K562 (cell line): ENCODE measurements at regions not wholly inside any gene's neighbourhood (a gene's known extent, or its start where the extent isn't known, plus 50 kb on each side); places are given as distances from the start of the nearest gene placed in this dataset.

Source experiments
- ATAC-seq: fragments of 200-7000 bp; cut with Tn5 transposase; 3 replicates; pipeline ENCODE4 v1.9.1; 2020; ENCODE audit warnings: moderate library complexity
- BruUV-seq: library from RNA; stranded (reverse); fragments of 400-500 nt; replicated peaks from 2 replicates; lab custom pipeline; 2021; lab: Mats Ljungman, UMichigan
- CTCF ChIA-PET: fragments of 300-600 bp; formaldehyde crosslinking; extraction: SDS; loops from one replicate; lab custom pipeline; 2021; ENCODE audit warnings: low intra/inter-chr PET ratio; lab: Yijun Ruan, JAX
- POLR2A ChIA-PET: fragments of 300-600, 350-650 bp; sonication (Branson Sonifier 250); formaldehyde crosslinking; extraction: SDS; loops from one replicate; lab custom pipeline; 2021; ENCODE audit warnings: antibody characterized with exemption, inconsistent platforms; lab: Yijun Ruan, JAX
- DNase-seq, 4 experiments: peaks; one replicate each; pipeline versions ENCODE4 v3.0.0 to v3.0.0-alpha.2; 2011 to 2018; ENCODE audit warnings: low spot score in 3 of 4, mixed read lengths in 3 of 4; ENCODE audit errors: extremely low read depth in 1 of 4
- FAIRE-seq: peaks from 2 replicates; lab custom pipeline; 2011; peaks lifted over from hg19 to GRCh38; lab: Jason Lieb, UNC
- H2AFZ ChIP-seq: 2 replicates; pipeline ENCODE4 v1.6.0; 2011; ENCODE audit warnings: low read depth, low read length, control low read depth, inconsistent platforms
- H3K27ac ChIP-seq: fragments of 200-600 bp; 3 replicates; pipeline ENCODE4 v1.8.0; 2011; ENCODE audit warnings: low read depth, mild to moderate bottlenecking, control low read depth, inconsistent platforms, low read length, moderate library complexity, mixed read lengths; ENCODE audit errors: extremely low read depth
- H3K27me3 ChIP-seq, 2 experiments: fragments of 300-600 bp in 1 of 2; 2 replicates in 1 of 2; 3 replicates in 1 of 2; pipeline versions ENCODE4 v1.6.0 to v1.8.0; 2011; ENCODE audit warnings: inconsistent platforms in 2 of 2, low read length in 2 of 2, mild to moderate bottlenecking in 1 of 2, mixed read lengths in 1 of 2, moderate library complexity in 1 of 2; ENCODE audit not compliant: control insufficient read depth in 2 of 2, insufficient read depth in 2 of 2
- H3K36me3 ChIP-seq: fragments of 300-600 bp; 3 replicates; pipeline ENCODE4 v1.8.0; 2011; ENCODE audit warnings: mild to moderate bottlenecking, low read length, inconsistent platforms; ENCODE audit not compliant: control insufficient read depth, insufficient read depth
- H3K4me1 ChIP-seq, 2 experiments: fragments of 200-600 bp in 1 of 2; replicated peaks in 1 of 2; 2 replicates in 1 of 2; 3 replicates in 1 of 2; pipeline versions ENCODE4 v1.5.1 to v1.8.0; 2011; ENCODE audit warnings: inconsistent platforms in 2 of 2, low read length in 2 of 2, mild to moderate bottlenecking in 1 of 2, mixed read lengths in 1 of 2, moderate library complexity in 1 of 2; ENCODE audit not compliant: control insufficient read depth in 2 of 2, insufficient read depth in 2 of 2
- H3K4me2 ChIP-seq: 2 replicates; pipeline ENCODE4 v1.6.1; 2011; ENCODE audit warnings: low read length, control low read depth, inconsistent platforms, mixed read lengths; ENCODE audit not compliant: insufficient read depth
- H3K4me3 ChIP-seq: fragments of 200-600 bp; sonication (generic), shearing (Covaris generic); 2 replicates; pipeline ENCODE4 v1.5.1; 2016; ENCODE audit warnings: control low read depth, inconsistent platforms
- H3K79me2 ChIP-seq: fragments of 200-600 bp; 3 replicates; pipeline ENCODE4 v1.8.0; 2011; ENCODE audit warnings: low read length, inconsistent platforms; ENCODE audit not compliant: control insufficient read depth, insufficient read depth
- H3K9ac ChIP-seq, 2 experiments: 2 replicates each; pipeline versions ENCODE4 v1.6.0 to v1.6.1; 2011; ENCODE audit warnings: low read depth in 2 of 2, low read length in 2 of 2, control low read depth in 1 of 2, inconsistent platforms in 1 of 2, mild to moderate bottlenecking in 1 of 2, mixed read lengths in 1 of 2; ENCODE audit not compliant: insufficient read depth in 1 of 2
- H3K9me1 ChIP-seq: one replicate; pipeline ENCODE4 v1.6.0; 2011; ENCODE audit warnings: inconsistent platforms, mild to moderate bottlenecking, low read length, moderate library complexity; ENCODE audit not compliant: control insufficient read depth, insufficient read depth
- H3K9me3 ChIP-seq: replicated peaks from 2 replicates; pipeline ENCODE4 v1.5.1; 2011; ENCODE audit warnings: low read depth, low read length, inconsistent platforms; ENCODE audit not compliant: control insufficient read depth, insufficient read depth
- H4K20me1 ChIP-seq: replicated peaks from 2 replicates; pipeline ENCODE4 v1.6.1; 2011; ENCODE audit warnings: low read length, inconsistent platforms, mixed read lengths; ENCODE audit not compliant: control insufficient read depth, insufficient read depth
- GMEB1 ChIP-seq: fragments of 250-450 bp; sonication (Bioruptor Pico); IDR thresholded peaks from 2 replicates; pipeline ENCODE4 v1.4.0; 2020; ENCODE audit warnings: mild to moderate bottlenecking
- HDAC2 ChIP-seq: fragments of 450-650 bp; IDR thresholded peaks from 2 replicates; pipeline ENCODE4 v1.6.1; 2016; ENCODE audit warnings: mild to moderate bottlenecking
- KDM2B ChIP-seq: fragments of 250-450 bp; sonication (Bioruptor Pico); IDR thresholded peaks from 2 replicates; pipeline ENCODE4 v1.8.0; 2021; ENCODE audit warnings: mild to moderate bottlenecking, moderate library complexity
- MITF ChIP-seq: IDR thresholded peaks from 2 replicates; pipeline ENCODE4 v1.6.1; 2014; ENCODE audit warnings: antibody characterized with exemption
- NFE2 ChIP-seq: IDR thresholded peaks from 2 replicates; pipeline ENCODE4 v1.6.1; 2014; ENCODE audit warnings: antibody characterized with exemption, low read depth
- PHF20 ChIP-seq: fragments of 450-650 bp; IDR thresholded peaks from 2 replicates; pipeline ENCODE4 v1.6.1; 2018; ENCODE audit not compliant: partially characterized antibody
- WGBS: fragments of 100-300 bp; shearing (Covaris generic); methylation state at CpG from one replicate; pipeline ENCODE4 v1.1.6; 2016; ENCODE audit warnings: low coverage, mixed read lengths; ENCODE audit not compliant: insufficient coverage; ENCODE audit errors: missing lambda C conversion rate; 5-methylcytosine and 5-hydroxymethylcytosine counted together
- in situ Hi-C: fragments of 300-500 bp; cut with MboI; formaldehyde crosslinking; loops from 4 replicates; pipeline ENCODE4 v1.15.0; 2018; ENCODE audit warnings: inconsistent platforms, mixed read lengths
- intact Hi-C: fragments of 100-400 bp; cut with micrococcal nuclease; formaldehyde crosslinking; loops from 2 replicates; pipeline ENCODE4 v1.14.2; 2022

GRCh38 chr18:26637324-26637723 lies 89.0 kb upstream of the KCTD1 start (continued):
- TF ChIP-seq MITF (no peak), GMEB1 (CRISPR knock-in tag) (no peak), NFE2 (no peak), KDM2B (CRISPR knock-in tag) (no peak)
- TF ChIP-seq, all 486 proteins: peak for 0

- Histone ChIP-seq H3K9me3 (no peaks in the 10 kb centered on the region), H2AFZ (no peak overlapping the region), H3K4me2 (no peak overlapping the region), H3K36me3 (no peaks in the 10 kb centered on the region), H3K27me3 (no peaks in the 10 kb centered on the region), H3K27ac (no peak overlapping the region), H3K4me3 (no peak overlapping the region), H3K79me2 (no peaks in the 10 kb centered on the region), H3K4me1 (no peaks in the 10 kb centered on the region), H3K9me1 (no peaks in the 10 kb centered on the region), H4K20me1 (no peaks in the 10 kb centered on the region), H3K9ac (no peak overlapping the region)
- DNase-seq = no peak
- in situ Hi-C loops = no loop called here
- 1% methylated on average over 4 of the region's 4 CpGs for WGBS
- no peak for TF ChIP-seq HDAC2
- no peak for TF ChIP-seq PHF20
- POLR2A ChIA-PET = interaction anchor here (0.6 to 0.7 kb wide), 4 partner anchors 17 to 167 kb away, joined by 3 to 4 read pairs (median 3); no protein-coding TSS in a partner anchor
- CTCF ChIA-PET = no interaction called here
- ATAC-seq = no peak
- BruUV-seq = no TSS peak
- no peak for FAIRE-seq
- intact Hi-C loops = no loop called here
Measured at GRCh38 chr18:26635466-26635865, 87.1 kb upstream of the KCTD1 start.
